Hepatocyte (in vitro differentiated cells): ENCODE measurements at regions not wholly inside any gene's neighbourhood (a gene's known extent, or its start where the extent isn't known, plus 50 kb on each side); places are given as distances from the start of the nearest gene placed in this dataset.

ENCODE experiments used
- DNase-seq: peaks from one replicate; pipeline ENCODE4 v3.0.0-alpha.2; 2016; ENCODE audit warnings: low spot score
- H2AFZ ChIP-seq: fragments of 200-600 bp; sonication (generic); 2 replicates; pipeline ENCODE4 v1.6.0; 2016; ENCODE audit warnings: antibody characterized with exemption, mild to moderate bottlenecking
- H3K27ac ChIP-seq: fragments of 200-600 bp; sonication (generic); 2 replicates; pipeline ENCODE4 v1.5.1; 2016; ENCODE audit warnings: mild to moderate bottlenecking
- H3K27me3 ChIP-seq: fragments of 200-600 bp; sonication (generic); 2 replicates; pipeline ENCODE4 v1.6.1; 2016
- H3K36me3 ChIP-seq: fragments of 200-600 bp; sonication (generic); replicated peaks from 2 replicates; pipeline ENCODE4 v1.5.1; 2016; ENCODE audit warnings: low read depth; ENCODE audit not compliant: insufficient read depth
- H3K4me1 ChIP-seq: fragments of 200-600 bp; sonication (generic); 2 replicates; pipeline ENCODE4 v1.5.1; 2016; ENCODE audit warnings: mild to moderate bottlenecking, moderate library complexity; ENCODE audit not compliant: insufficient read depth
- H3K4me2 ChIP-seq: fragments of 200-600 bp; sonication (generic); 2 replicates; pipeline ENCODE4 v1.6.0; 2016
- H3K4me3 ChIP-seq: fragments of 200-600 bp; sonication (generic); 2 replicates; pipeline ENCODE4 v1.5.1; 2016; ENCODE audit warnings: mild to moderate bottlenecking
- H3K79me2 ChIP-seq: fragments of 200-600 bp; sonication (generic); 2 replicates; pipeline ENCODE4 v1.6.0; 2017; ENCODE audit warnings: mild to moderate bottlenecking
- H3K9me2 ChIP-seq: fragments of 200-600 bp; sonication (generic); replicated peaks from 2 replicates; pipeline ENCODE4 v1.6.0; 2017; ENCODE audit warnings: mild to moderate bottlenecking; ENCODE audit not compliant: insufficient read depth
- H3K9me3 ChIP-seq: fragments of 200-600 bp; sonication (generic); 2 replicates; pipeline ENCODE4 v1.5.1; 2016; ENCODE audit warnings: low read depth, mild to moderate bottlenecking
- H4K20me1 ChIP-seq: fragments of 200-600 bp; sonication (generic); 2 replicates; pipeline ENCODE4 v1.6.0; 2016; ENCODE audit warnings: mild to moderate bottlenecking; ENCODE audit not compliant: insufficient read depth, poor library complexity, severe bottlenecking
- CTCF ChIP-seq: fragments of 200-600 bp; sonication (generic); IDR thresholded peaks from 2 replicates; pipeline ENCODE4 v1.5.1; 2016; ENCODE audit warnings: antibody characterized with exemption, mild to moderate bottlenecking; ENCODE audit not compliant: poor library complexity
- EZH2 ChIP-seq: fragments of 200-600 bp; sonication (generic); IDR thresholded peaks from 2 replicates; pipeline ENCODE4 v1.6.1; 2016; ENCODE audit warnings: antibody characterized with exemption, mild to moderate bottlenecking, borderline replicate concordance
- EZH2phosphoT487 ChIP-seq: fragments of 200-600 bp; sonication (generic); IDR thresholded peaks from one replicate; pipeline ENCODE4 v1.6.1; 2018; ENCODE audit warnings: antibody characterized with exemption, mild to moderate bottlenecking, low read depth, moderate library complexity; ENCODE audit not compliant: unreplicated experiment, severe bottlenecking
- WGBS: methylation state at CpG from one replicate; pipeline ENCODE4 v1.1.6; 2016; ENCODE audit warnings: low lambda C conversion rate; ENCODE audit errors: missing lambda C conversion rate; 5-methylcytosine and 5-hydroxymethylcytosine counted together

GRCh38 chr6:74602206-74602605, 603.6 kb downstream of the COL12A1 start:
- Histone ChIP-seq H3K4me3 (no peak overlapping the region), H3K4me1 (no peaks in the 10 kb centered on the region), H3K27ac (no peak overlapping the region), H3K9me3 (no peaks in the 10 kb centered on the region), H3K79me2 (no peaks in the 10 kb centered on the region), H2AFZ (no peak overlapping the region), H3K4me2 (no peak overlapping the region), H4K20me1 (no peaks in the 10 kb centered on the region), H3K36me3 (no peaks in the 10 kb centered on the region), H3K27me3 (no peaks in the 10 kb centered on the region), H3K9me2 (no peaks in the 10 kb centered on the region)
- 95% methylated on average over 3 of the region's 3 CpGs for WGBS
- TF ChIP-seq EZH2phosphoT487: no peak
- no peak for TF ChIP-seq EZH2
- no peak for TF ChIP-seq CTCF
- DNase-seq: no peak

GRCh38 chr6:74598462-74599393, 607.1 kb downstream of the COL12A1 start:
- H3K4me1 ChIP-seq: no peaks in the 10 kb centered on the region
- WGBS: 78% methylated on average over 3 of the region's 3 CpGs
- H3K36me3 ChIP-seq: no peaks in the 10 kb centered on the region
- H3K4me3 ChIP-seq: no peak overlapping the region
- H2AFZ ChIP-seq: no peak overlapping the region
- H3K27me3 ChIP-seq: no peaks in the 10 kb centered on the region
- H3K9me3 ChIP-seq: no peaks in the 10 kb centered on the region
- no peaks in the 10 kb centered on the region for H3K79me2 ChIP-seq
- DNase-seq: no peak
- no peak overlapping the region for H3K4me2 ChIP-seq
- H4K20me1 ChIP-seq: no peaks in the 10 kb centered on the region
- TF ChIP-seq CTCF (no peak), EZH2phosphoT487 (no peak), EZH2 (no peak)
- no peak overlapping the region for H3K27ac ChIP-seq
- H3K9me2 ChIP-seq: no peaks in the 10 kb centered on the region

GRCh38 chr6:74597840-74598239, 608.0 kb downstream of the COL12A1 start:
- Histone ChIP-seq H3K79me2 (no peaks in the 10 kb centered on the region), H2AFZ (no peak overlapping the region), H3K4me2 (no peak overlapping the region), H4K20me1 (no peaks in the 10 kb centered on the region), H3K9me2 (no peaks in the 10 kb centered on the region), H3K27me3 (no peaks in the 10 kb centered on the region), H3K27ac (no peak overlapping the region), H3K4me1 (no peaks in the 10 kb centered on the region), H3K4me3 (no peak overlapping the region), H3K9me3 (no peaks in the 10 kb centered on the region), H3K36me3 (no peaks in the 10 kb centered on the region)
- 82% methylated on average over 1 of the region's 1 CpG for WGBS
- TF ChIP-seq EZH2phosphoT487 (no peak), EZH2 (no peak), CTCF (no peak)
- DNase-seq: no peak
